Neural cell (in vitro differentiated cells): ENCODE measurements at regions not wholly inside any gene's neighbourhood (a gene's known extent, or its start where the extent isn't known, plus 50 kb on each side); places are given as distances from the start of the nearest gene placed in this dataset.

Source experiments
- H2AFZ ChIP-seq: fragments of 200-600, 300-800 bp; sonication (generic), shearing (Covaris generic); 2 replicates; pipeline ENCODE4 v1.6.0; 2014; ENCODE audit warnings: low read depth, mild to moderate bottlenecking, antibody characterized with exemption, low read length, moderate library complexity
- H3F3A ChIP-seq: fragments of 200-600 bp; shearing (Covaris generic); 2 replicates; pipeline ENCODE4 v1.6.1; 2016; ENCODE audit warnings: mild to moderate bottlenecking, moderate library complexity, mixed read lengths, antibody characterized with exemption, low read length; ENCODE audit not compliant: insufficient read depth, poor library complexity, severe bottlenecking
- H3K27ac ChIP-seq: fragments of 200-600, 300-800 bp; sonication (generic), shearing (Covaris generic); 2 replicates; pipeline ENCODE4 v1.5.1; 2014; ENCODE audit warnings: mild to moderate bottlenecking, low read length, moderate library complexity
- H3K27me3 ChIP-seq: fragments of 300-800, 200-600 bp; sonication (generic), shearing (Covaris generic); 2 replicates; pipeline ENCODE4 v1.6.0; 2014; ENCODE audit warnings: mild to moderate bottlenecking, low read depth, low read length, moderate library complexity; ENCODE audit not compliant: insufficient read depth
- H3K36me3 ChIP-seq: fragments of 300-800, 200-600 bp; sonication (generic), shearing (Covaris generic); 2 replicates; pipeline ENCODE4 v1.5.1; 2014; ENCODE audit warnings: mild to moderate bottlenecking, antibody characterized with exemption, low read length, moderate library complexity; ENCODE audit not compliant: insufficient read depth
- H3K4me2 ChIP-seq: fragments of 300-800, 200-600 bp; sonication (generic), shearing (Covaris generic); 2 replicates; pipeline ENCODE4 v1.6.0; 2014; ENCODE audit warnings: mild to moderate bottlenecking, low read length
- H3K4me3 ChIP-seq: fragments of 300-800, 200-600 bp; sonication (generic), shearing (Covaris generic); 2 replicates; pipeline ENCODE4 v1.5.1; 2014; ENCODE audit warnings: mild to moderate bottlenecking, low read length, moderate library complexity
- H3K79me2 ChIP-seq: fragments of 200-600 bp; shearing (Covaris generic); replicated peaks from 2 replicates; pipeline ENCODE4 v1.6.0; 2014; ENCODE audit warnings: mild to moderate bottlenecking, low read length, moderate library complexity; ENCODE audit not compliant: insufficient read depth
- H3K9ac ChIP-seq: fragments of 300-800, 200-600 bp; sonication (generic), shearing (Covaris generic); 2 replicates; pipeline ENCODE4 v1.6.1; 2016; ENCODE audit warnings: mild to moderate bottlenecking, low read length, mixed read lengths
- H3K9me2 ChIP-seq: fragments of 200-600 bp; shearing (Covaris generic); 2 replicates; pipeline ENCODE4 v1.6.1; 2016; ENCODE audit warnings: mild to moderate bottlenecking, low read length, mixed read lengths; ENCODE audit not compliant: insufficient read depth
- H3K9me3 ChIP-seq: fragments of 200-600, 300-800 bp; sonication (generic), shearing (Covaris generic); 2 replicates; pipeline ENCODE4 v1.6.1; 2016; ENCODE audit warnings: mild to moderate bottlenecking, mixed run types, low read length, moderate library complexity, mixed read lengths
- H4K20me1 ChIP-seq: fragments of 200-600 bp; shearing (Covaris generic); 2 replicates; pipeline ENCODE4 v1.6.1; 2016; ENCODE audit warnings: mild to moderate bottlenecking, mixed run types; ENCODE audit not compliant: insufficient read depth
- CTCF ChIP-seq: fragments of 450-650 bp; IDR thresholded peaks from 2 replicates; pipeline ENCODE4 v1.5.1; 2014; ENCODE audit warnings: antibody characterized with exemption, mild to moderate bottlenecking, moderate library complexity; ENCODE audit not compliant: poor library complexity, severe bottlenecking
- EP300 ChIP-seq: fragments of 450-650 bp; conservative IDR thresholded peaks from 2 replicates; pipeline ENCODE4 v1.6.1; 2014; ENCODE audit warnings: antibody characterized with exemption, mild to moderate bottlenecking, moderate library complexity; ENCODE audit not compliant: poor library complexity, severe bottlenecking
- EZH2 ChIP-seq: fragments of 200-600, 300-800 bp; shearing (Covaris generic), sonication (generic); IDR thresholded peaks from 2 replicates; pipeline ENCODE4 v1.6.1; 2014; ENCODE audit warnings: antibody characterized with exemption, low read length, borderline replicate concordance, mild to moderate bottlenecking; ENCODE audit not compliant: insufficient read depth, poor library complexity, severe bottlenecking
- MXI1 ChIP-seq: fragments of 450-650 bp; conservative IDR thresholded peaks from 2 replicates; pipeline ENCODE4 v1.6.1; 2014; ENCODE audit warnings: antibody characterized with exemption, mild to moderate bottlenecking; ENCODE audit not compliant: poor library complexity, severe bottlenecking
- POLR2AphosphoS5 ChIP-seq: IDR thresholded peaks from 2 replicates; pipeline ENCODE4 v1.6.1; 2012
- RAD21 ChIP-seq: fragments of 450-650 bp; conservative IDR thresholded peaks from 2 replicates; pipeline ENCODE4 v1.6.1; 2014; ENCODE audit warnings: antibody characterized with exemption, mild to moderate bottlenecking, moderate library complexity
- REST ChIP-seq: IDR thresholded peaks from 2 replicates; pipeline ENCODE4 v1.6.1; 2012; ENCODE audit warnings: borderline replicate concordance
- SMC3 ChIP-seq: fragments of 450-650 bp; conservative IDR thresholded peaks from 2 replicates; pipeline ENCODE4 v1.6.1; 2014; ENCODE audit warnings: antibody characterized with exemption, mild to moderate bottlenecking, moderate library complexity; ENCODE audit not compliant: poor library complexity
- TAF1 ChIP-seq: IDR thresholded peaks from 2 replicates; pipeline ENCODE4 v1.6.1; 2012; ENCODE audit warnings: low read depth

GRCh38 chr5:54676481-54677340, 159.2 kb downstream of the SNX18 start:
- H3K4me3 ChIP-seq, result no peak overlapping the region
- no peak overlapping the region for H3K4me2 ChIP-seq
- H3K36me3 ChIP-seq, result no peaks in the 10 kb centered on the region
- no peak overlapping the region for H3K9ac ChIP-seq
- no peaks in the 10 kb centered on the region for H4K20me1 ChIP-seq
- TF ChIP-seq MXI1 (no peak), POLR2AphosphoS5 (no peak), SMC3 (no peak)
- no peaks in the 10 kb centered on the region for H3K79me2 ChIP-seq
- no peak overlapping the region for H3K27ac ChIP-seq
- H3K9me3 ChIP-seq, result no peaks in the 10 kb centered on the region
- H3K9me2 ChIP-seq, result no peaks in the 10 kb centered on the region
- H3F3A ChIP-seq, result no peaks in the 10 kb centered on the region
- no peaks in the 10 kb centered on the region for H3K27me3 ChIP-seq
- no peak overlapping the region for H2AFZ ChIP-seq

- Histone ChIP-seq H3K4me2 (no peak overlapping the region), H4K20me1 (no peaks in the 10 kb centered on the region), H3F3A (no peaks in the 10 kb centered on the region), H3K4me3 (no peak overlapping the region), H3K9ac (no peak overlapping the region), H3K9me3 (no peaks in the 10 kb centered on the region), H3K36me3 (no peaks in the 10 kb centered on the region), H2AFZ (no peak overlapping the region), H3K27me3 (no peaks in the 10 kb centered on the region), H3K27ac (no peak overlapping the region), H3K9me2 (no peaks in the 10 kb centered on the region), H3K79me2 (no peaks in the 10 kb centered on the region)
- TF ChIP-seq POLR2AphosphoS5 (no peak), CTCF (no peak), EZH2 (no peak)
Observed at GRCh38 chr5:54673523-54674225, 156.1 kb downstream of the SNX18 start.

- Histone ChIP-seq H3K27me3 (no peaks in the 10 kb centered on the region), H3K36me3 (no peaks in the 10 kb centered on the region)
Observed at GRCh38 chr5:54672871-54673270, 155.3 kb downstream of the SNX18 start.

More at GRCh38 chr5:54672871-54673270, 155.3 kb downstream of the SNX18 start:
- no peak overlapping the region for H3K4me3 ChIP-seq
- no peaks in the 10 kb centered on the region for H3F3A ChIP-seq
- H3K9me2 ChIP-seq, result no peaks in the 10 kb centered on the region
- H3K9me3 ChIP-seq, result peaks cover 4% of the 10 kb centered on the region
- no peak for TF ChIP-seq TAF1
- TF ChIP-seq RAD21, result no peak
- TF ChIP-seq CTCF, result no peak
- TF ChIP-seq EP300, result no peak
- TF ChIP-seq POLR2AphosphoS5, result no peak
- no peak for TF ChIP-seq MXI1
- TF ChIP-seq SMC3, result no peak
- TF ChIP-seq REST, result no peak
- TF ChIP-seq EZH2, result no peak
- H3K27ac ChIP-seq, result no peak overlapping the region
- H2AFZ ChIP-seq, result no peak overlapping the region
- H3K9ac ChIP-seq, result no peak overlapping the region
- no peaks in the 10 kb centered on the region for H4K20me1 ChIP-seq
- no peak overlapping the region for H3K4me2 ChIP-seq
- H3K79me2 ChIP-seq, result no peaks in the 10 kb centered on the region
